Large intestine (tissue), 3 donors: ENCODE measurements at regions not wholly inside any gene's neighbourhood (a gene's known extent, or its start where the extent isn't known, plus 50 kb on each side); places are given as distances from the start of the nearest gene placed in this dataset.
A peak's percentile ranks its signal among the peaks of the same experiment; 100 is the strongest.
"Not testable (repeated sequence)": the region's sequence is repeated elsewhere in the genome, so short reads cannot be mapped to it uniquely, and the experiment has no call there.

Experiments used
- DNase-seq, 2 donors: peaks; one replicate each; pipeline versions ENCODE4 v3.0.0 to v3.0.0-alpha.2; 2013
- H3K27ac ChIP-seq: one replicate; pipeline ENCODE4 v1.5.1; 2013; ENCODE audit warnings: low read length
- H3K27me3 ChIP-seq: 2 replicates; pipeline ENCODE4 v1.6.1; 2013; ENCODE audit warnings: low read length; ENCODE audit not compliant: control insufficient read depth, insufficient read depth
- H3K36me3 ChIP-seq: 2 replicates; pipeline ENCODE4 v1.6.1; 2013; ENCODE audit warnings: low read length; ENCODE audit not compliant: control insufficient read depth, insufficient read depth
- H3K4me1 ChIP-seq: one replicate; pipeline ENCODE4 v1.6.1; 2013; ENCODE audit warnings: low read length; ENCODE audit not compliant: control insufficient read depth, insufficient read depth
- H3K4me3 ChIP-seq: one replicate; pipeline ENCODE4 v1.5.1; 2013; ENCODE audit warnings: low read length
- H3K9me3 ChIP-seq: one replicate; pipeline ENCODE4 v1.6.1; 2013; ENCODE audit warnings: mild to moderate bottlenecking, low read depth, low read length, moderate library complexity; ENCODE audit not compliant: control insufficient read depth
- WGBS: methylation state at CpG from one replicate; pipeline ENCODE4 v1.1.5; 2013; ENCODE audit warnings: low lambda C conversion rate; ENCODE audit not compliant: insufficient coverage; 5-methylcytosine and 5-hydroxymethylcytosine counted together

DNA sequence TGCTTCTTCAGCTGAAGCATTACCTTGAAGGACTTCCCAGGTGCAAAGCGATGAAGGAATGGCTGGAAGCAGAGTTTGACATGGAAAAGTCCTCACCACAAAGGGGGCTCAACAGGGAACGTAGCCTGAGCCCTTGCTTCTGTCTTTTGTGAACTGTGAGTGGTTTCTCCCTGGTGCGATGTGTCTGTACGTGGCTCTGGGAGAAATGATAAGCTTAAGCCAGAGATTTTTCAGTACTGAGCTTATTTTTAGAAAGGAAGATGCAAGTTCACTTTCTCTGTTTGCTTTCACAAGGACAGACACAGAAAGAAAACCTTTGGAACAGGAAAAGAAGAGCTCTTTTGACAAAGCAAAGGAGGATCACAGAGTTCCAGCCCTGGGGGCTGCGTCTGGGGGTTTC is 79.4 kb downstream of the DACT2 start:
- Histone ChIP-seq H3K9me3 (no peaks in the 10 kb centered on the region), H3K36me3 (no peaks in the 10 kb centered on the region), H3K4me1 (peaks cover 12% of the 10 kb centered on the region), H3K27ac (no peak overlapping the region), H3K4me3 (no peak overlapping the region), H3K27me3 (no peaks in the 10 kb centered on the region)
- DNase-seq, result no peak
- WGBS, result no CpG with 5 or more reads among the region's 5 CpGs

DNA sequence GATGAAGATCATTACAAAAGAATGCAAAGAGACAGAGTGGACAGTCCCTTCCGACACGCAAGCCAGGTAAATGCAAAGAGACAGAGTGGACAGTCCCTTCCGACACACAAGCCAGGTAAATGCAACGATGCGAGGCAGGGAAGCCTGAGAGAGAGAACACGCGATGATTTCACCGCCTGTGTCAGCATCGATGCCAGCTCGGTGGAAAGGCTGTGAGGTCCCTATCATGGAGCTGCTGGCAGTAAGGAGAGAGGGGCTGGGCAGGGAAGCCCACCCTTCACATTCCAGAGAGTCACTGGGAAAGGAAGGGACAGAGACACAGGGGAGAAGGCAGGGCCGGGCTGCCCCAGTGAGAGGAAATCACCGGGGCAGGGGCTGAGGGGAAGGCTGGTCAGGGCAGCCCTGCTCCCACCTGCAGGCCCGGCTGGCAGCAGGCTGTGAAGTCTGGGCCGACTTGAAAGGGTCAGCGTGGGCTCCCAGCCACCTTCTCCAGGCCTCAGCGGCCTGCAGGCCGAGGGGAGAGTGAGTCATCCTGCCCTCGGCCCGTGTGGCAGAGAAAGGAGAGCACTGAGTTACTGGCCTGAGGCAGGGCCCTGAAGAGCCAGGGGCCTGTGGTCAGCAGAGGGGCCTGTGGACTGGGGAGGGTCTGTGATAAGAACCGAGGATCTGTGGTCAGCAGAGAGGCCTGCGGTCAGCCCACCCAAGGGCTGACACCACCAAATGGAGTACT is 80.4 kb downstream of the DACT2 start:
- 80% methylated on average over 1 of the region's 21 CpGs for WGBS
- H3K4me3 ChIP-seq, result no peak overlapping the region
- no peak for DNase-seq
- H3K4me1 ChIP-seq, result peaks cover 12% of the 10 kb centered on the region
- H3K9me3 ChIP-seq, result no peaks in the 10 kb centered on the region
- H3K27ac ChIP-seq, result no peak overlapping the region
- H3K27me3 ChIP-seq, result no peaks in the 10 kb centered on the region
- no peaks in the 10 kb centered on the region for H3K36me3 ChIP-seq

DNA sequence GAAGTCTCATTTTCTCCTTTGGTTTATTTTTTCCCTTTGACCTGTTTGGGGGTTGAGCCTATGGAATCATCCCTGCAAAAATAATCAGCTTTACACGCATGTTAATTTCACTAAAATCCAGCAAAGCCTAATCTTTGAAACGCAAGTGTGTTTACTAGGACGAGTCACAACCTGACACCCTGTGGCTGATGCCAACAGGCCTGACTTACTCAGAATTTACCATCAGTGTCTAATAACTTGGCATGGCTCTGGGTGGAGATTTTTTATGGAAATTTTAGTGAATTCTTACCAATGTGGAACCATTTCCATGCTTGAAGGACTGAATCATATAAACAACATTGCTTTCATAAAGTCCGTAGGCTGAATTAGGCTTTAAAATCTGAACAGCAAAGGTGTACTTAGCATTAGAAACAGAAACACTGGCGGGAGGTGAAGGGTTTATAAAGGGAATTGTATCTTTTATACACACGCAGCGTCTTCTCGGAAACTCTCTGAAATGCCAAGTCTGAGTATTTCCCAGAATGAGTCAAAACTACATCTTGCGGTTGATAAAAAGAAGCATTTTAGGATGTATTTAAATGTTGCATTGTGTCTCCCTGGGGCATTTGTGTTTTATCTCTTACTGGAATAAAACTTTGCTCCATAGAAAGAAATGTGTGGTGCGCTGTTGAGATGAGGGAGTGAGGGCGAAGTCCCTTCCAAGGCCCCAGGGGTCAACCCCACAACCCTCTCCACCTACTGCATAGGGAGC is 81.2 kb downstream of the DACT2 start:
- Histone ChIP-seq H3K9me3 (no peaks in the 10 kb centered on the region), H3K27me3 (no peaks in the 10 kb centered on the region), H3K27ac (peak overlapping the region; percentile 10), H3K4me3 (no peak overlapping the region), H3K36me3 (no peaks in the 10 kb centered on the region), H3K4me1 (peaks cover 12% of the 10 kb centered on the region)
- DNase-seq, result peak in 1 of 2 donors; percentile 61
- 60% methylated on average over 3 of the region's 11 CpGs for WGBS

DNA sequence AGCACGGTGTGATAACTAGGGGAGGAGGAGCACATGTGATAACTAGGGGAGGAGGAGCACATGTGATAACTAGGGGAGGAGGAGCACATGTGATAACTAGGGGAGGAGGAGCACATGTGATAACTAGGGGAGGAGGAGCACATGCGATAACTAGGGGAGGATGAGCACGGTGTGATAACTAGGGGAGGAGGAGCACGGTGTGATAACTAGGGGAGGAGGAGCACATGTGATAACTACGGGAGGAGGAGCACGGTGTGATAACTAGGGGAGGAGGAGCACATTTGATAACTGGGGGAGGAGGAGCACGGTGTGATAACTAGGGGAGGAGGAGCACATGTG is 85.7 kb downstream of the DACT2 start:
- H3K9me3 ChIP-seq, H3K4me3 ChIP-seq, H3K27me3 ChIP-seq, H3K36me3 ChIP-seq, DNase-seq, H3K27ac ChIP-seq: not testable (repeated sequence)
- H3K4me1 ChIP-seq, result peaks cover 11% of the 10 kb centered on the region
- 100% methylated on average over 3 of the region's 7 CpGs for WGBS

DNA sequence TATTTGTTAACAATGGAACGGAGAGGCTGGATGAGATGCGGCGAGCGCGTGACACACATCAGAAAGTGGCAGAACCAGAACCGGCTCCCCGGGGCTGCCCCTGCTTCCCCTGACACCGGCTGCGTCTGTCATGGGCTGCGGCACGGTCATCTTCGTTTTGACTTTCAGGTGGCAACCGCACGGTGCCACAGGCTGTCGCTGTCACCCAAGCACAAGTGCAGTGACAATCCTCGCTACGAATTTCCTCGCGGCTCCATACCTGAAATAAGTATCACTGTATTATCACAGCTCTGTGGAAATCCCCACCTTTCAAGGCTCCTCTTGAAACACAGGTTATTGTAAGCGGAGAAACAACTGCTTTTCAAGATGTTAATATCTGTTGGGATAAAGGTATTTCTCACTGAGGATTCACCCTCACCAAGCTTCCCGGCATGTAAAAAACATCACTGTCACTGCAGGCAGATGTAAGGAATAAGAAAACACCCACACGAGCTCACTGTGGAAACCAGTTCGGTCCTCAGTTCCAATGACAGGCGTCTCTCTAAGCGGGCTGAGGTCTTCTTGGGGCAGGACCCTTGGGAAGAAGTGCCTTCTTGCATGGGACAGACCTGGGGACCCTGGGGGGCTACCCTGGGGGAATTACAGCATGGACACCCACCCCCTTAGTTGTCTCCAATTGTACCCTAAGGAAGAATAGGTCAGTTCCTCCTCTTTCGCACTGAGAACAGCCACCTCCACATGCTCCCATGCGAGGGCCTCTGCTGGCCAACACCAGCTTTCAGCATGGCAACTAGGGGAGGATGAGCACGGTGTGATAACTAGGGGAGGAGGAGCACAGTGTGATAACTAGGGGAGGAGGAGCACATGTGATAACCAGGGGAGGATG is 86.3 kb downstream of the DACT2 start:
- no peak overlapping the region for H3K4me3 ChIP-seq
- no peak overlapping the region for H3K27ac ChIP-seq
- WGBS, result 95% methylated on average over 4 of the region's 28 CpGs
- H3K36me3 ChIP-seq, result no peaks in the 10 kb centered on the region
- no peaks in the 10 kb centered on the region for H3K27me3 ChIP-seq
- peaks cover 7% of the 10 kb centered on the region for H3K4me1 ChIP-seq
- DNase-seq, result no peak
- H3K9me3 ChIP-seq, result no peaks in the 10 kb centered on the region

DNA sequence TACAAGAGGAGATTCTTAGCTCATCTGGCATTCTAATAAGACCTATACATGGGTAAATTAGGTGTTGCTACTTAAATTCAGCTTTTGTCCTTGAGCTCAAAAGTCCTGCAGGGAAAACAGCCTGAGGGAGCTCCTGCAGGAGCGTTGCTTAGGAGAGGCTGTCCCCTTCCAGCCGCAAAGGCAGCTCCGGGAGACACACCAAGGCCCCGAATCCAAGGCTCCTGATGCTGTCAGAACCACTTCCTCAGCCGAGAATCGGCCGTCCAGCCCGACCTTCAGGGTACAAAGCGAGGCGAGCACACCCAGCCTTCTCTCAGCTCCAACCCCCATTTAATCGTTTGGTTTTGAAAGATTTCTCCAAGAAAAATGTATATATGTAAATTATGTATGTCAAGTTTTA is 87.0 kb downstream of the DACT2 start:
- H3K4me3 ChIP-seq, result no peak overlapping the region
- peaks cover 4% of the 10 kb centered on the region for H3K4me1 ChIP-seq
- 40% methylated on average over 1 of the region's 11 CpGs for WGBS
- no peaks in the 10 kb centered on the region for H3K9me3 ChIP-seq
- H3K27ac ChIP-seq, result no peak overlapping the region
- H3K27me3 ChIP-seq, result no peaks in the 10 kb centered on the region
- no peaks in the 10 kb centered on the region for H3K36me3 ChIP-seq
- DNase-seq, result no peak

DNA sequence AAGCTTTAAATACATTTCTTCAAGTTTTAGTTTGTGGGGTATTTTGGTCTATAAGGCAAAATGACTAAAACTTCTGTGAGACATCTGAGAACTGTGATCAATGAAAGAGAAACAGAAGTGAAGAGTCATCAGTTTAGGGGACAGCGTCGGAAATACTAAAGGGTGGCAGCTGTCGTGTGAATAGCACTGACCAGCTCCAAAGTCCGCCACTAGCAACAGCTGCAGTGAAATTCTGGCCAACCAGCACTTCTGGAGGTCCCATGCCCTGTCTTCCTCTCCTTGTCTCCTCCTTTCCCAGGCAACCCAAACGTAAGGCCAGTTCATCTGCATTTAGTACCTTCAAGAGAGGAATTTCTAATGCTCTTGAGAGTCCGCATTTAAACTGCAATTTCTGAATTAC is 87.5 kb downstream of the DACT2 start:
- Histone ChIP-seq H3K4me1 (peaks cover 4% of the 10 kb centered on the region), H3K4me3 (no peak overlapping the region), H3K27me3 (no peaks in the 10 kb centered on the region), H3K36me3 (no peaks in the 10 kb centered on the region), H3K27ac (no peak overlapping the region), H3K9me3 (no peaks in the 10 kb centered on the region)
- peak; percentile 32 to 52 for DNase-seq
- 83% methylated on average over 1 of the region's 6 CpGs for WGBS

DNA sequence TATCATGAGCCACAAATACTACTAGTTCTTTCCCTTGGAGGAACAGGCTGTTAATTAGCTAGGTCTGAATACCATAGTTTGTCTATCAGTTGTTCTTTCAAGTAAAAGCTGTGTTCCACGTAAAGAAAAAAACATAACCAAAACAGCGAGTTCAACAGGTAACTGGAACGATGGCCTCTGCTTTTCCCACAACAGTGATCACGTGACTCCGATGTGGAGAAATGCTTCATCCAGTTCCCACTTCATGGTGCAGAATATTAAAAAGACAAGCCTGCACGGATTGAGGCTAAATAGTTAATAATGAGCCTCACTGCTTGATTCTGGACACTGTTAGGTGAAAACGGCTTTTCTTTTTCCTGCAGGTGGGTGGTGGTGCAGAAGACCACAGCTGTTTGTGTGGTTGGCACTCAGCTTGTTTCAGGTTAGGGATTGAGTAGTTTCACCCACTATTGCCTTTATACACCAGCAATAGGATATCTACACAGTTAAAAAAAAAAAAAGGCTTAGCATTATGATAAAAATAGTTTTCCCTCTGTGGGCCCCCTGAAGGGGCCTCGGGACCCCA is 88.1 kb downstream of the DACT2 start:
- H3K4me1 ChIP-seq, result peaks cover 4% of the 10 kb centered on the region
- no peaks in the 10 kb centered on the region for H3K36me3 ChIP-seq
- no peak for DNase-seq
- H3K9me3 ChIP-seq, result no peaks in the 10 kb centered on the region
- H3K4me3 ChIP-seq, result no peak overlapping the region
- WGBS, result 42% methylated on average over 4 of the region's 8 CpGs
- no peaks in the 10 kb centered on the region for H3K27me3 ChIP-seq
- no peak overlapping the region for H3K27ac ChIP-seq

DNA sequence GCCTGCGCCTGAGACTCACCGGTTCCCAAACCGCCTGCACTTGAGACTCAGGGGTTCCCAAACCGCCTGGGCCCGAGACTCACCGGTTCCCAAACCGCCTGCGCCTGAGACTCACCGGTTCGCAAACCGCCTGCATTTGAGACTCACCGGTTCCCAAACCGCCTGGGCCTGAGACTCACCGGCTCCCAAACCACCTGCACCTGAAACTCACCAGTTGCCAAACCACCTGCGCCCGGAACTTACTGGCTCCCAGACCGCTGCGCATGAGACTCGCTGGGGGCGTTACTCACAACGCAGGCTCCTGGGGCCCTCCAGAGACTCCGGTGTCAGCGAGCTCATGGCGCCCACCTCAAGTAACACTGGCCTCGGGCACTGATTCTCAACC is 90.2 kb downstream of the DACT2 start:
- H3K4me3 ChIP-seq, result no peak overlapping the region
- H3K9me3 ChIP-seq, result no peaks in the 10 kb centered on the region
- no peaks in the 10 kb centered on the region for H3K27me3 ChIP-seq
- H3K27ac ChIP-seq, result no peak overlapping the region
- peaks cover 4% of the 10 kb centered on the region for H3K4me1 ChIP-seq
- H3K36me3 ChIP-seq, result no peaks in the 10 kb centered on the region
- DNase-seq, result no peak
- no CpG with 5 or more reads among the region's 25 CpGs for WGBS

DNA sequence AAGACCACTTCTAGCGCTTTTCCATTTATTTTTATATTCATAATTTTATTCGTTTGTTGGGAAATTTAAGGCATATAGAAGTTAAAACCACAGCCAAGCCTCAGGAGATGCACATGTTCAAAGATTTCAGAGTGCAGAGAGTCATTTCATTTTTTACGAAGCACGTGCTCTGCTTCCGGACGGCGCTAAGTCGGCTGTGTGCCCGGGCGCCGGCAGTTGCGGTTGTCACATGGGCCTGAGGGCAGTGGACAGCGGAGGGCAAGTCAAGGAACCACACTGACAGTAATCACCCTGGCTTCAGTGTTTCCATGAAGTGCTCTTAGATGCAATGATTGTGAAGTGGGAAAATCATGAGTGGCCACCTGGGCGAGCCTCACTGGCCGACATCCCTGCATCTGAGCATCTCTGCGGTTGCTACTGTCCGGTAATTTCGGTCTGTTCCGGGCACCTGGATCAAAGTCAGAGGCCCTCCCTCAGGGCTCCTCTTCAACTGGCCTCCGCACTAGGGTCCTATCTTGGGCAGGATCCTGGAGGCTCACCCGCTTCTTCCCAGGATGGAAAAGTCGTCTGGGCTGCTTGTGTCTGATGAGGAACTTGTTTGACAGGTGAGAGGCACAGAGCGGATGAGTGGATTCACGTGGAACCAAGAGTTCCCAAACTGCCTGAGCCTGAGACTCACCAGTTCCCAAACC is 90.8 kb downstream of the DACT2 start:
- DNase-seq, result no peak
- WGBS, result 100% methylated on average over 1 of the region's 24 CpGs

More for the DNA sequence above, 90.8 kb downstream of the DACT2 start:
- no peaks in the 10 kb centered on the region for H3K36me3 ChIP-seq
- no peaks in the 10 kb centered on the region for H3K27me3 ChIP-seq
- H3K9me3 ChIP-seq, result no peaks in the 10 kb centered on the region
- peaks cover 4% of the 10 kb centered on the region for H3K4me1 ChIP-seq
- H3K4me3 ChIP-seq, result no peak overlapping the region
- no peak overlapping the region for H3K27ac ChIP-seq
